ENCODE measurements at regions not wholly inside any gene's neighbourhood (a gene's known extent, or its start where the extent isn't known, plus 50 kb on each side); places are given as distances from the start of the nearest gene placed in this dataset.
"Not testable (repeated sequence)": the region's sequence is repeated elsewhere in the genome, so short reads cannot be mapped to it uniquely, and the experiment has no call there.

- DNase-seq = no peak
Observed at GRCh38 chr2:22967756-22968155, 417.2 kb upstream of the KLHL29 start.

GRCh38 chr2:22970284-22970975 lies 414.5 kb upstream of the KLHL29 start:
- DNase-seq = no peak

- no peak for DNase-seq
Observed at GRCh38 chr2:22970991-22971390, 414.0 kb upstream of the KLHL29 start.

GRCh38 chr2:22981785-22982184 lies 403.2 kb upstream of the KLHL29 start:
- no peak for DNase-seq

GRCh38 chr2:22984152-22984551 lies 400.8 kb upstream of the KLHL29 start:
- DNase-seq = not testable (repeated sequence)

- no peak for DNase-seq
Observed at GRCh38 chr2:22990246-22990645, 394.7 kb upstream of the KLHL29 start.

GRCh38 chr2:22991844-22992243 lies 393.1 kb upstream of the KLHL29 start:
- DNase-seq = no peak

GRCh38 chr2:22992441-22992840 lies 392.5 kb upstream of the KLHL29 start:
- no peak for DNase-seq

GRCh38 chr2:22993250-22993649 lies 391.7 kb upstream of the KLHL29 start:
- DNase-seq = no peak

- no peak for DNase-seq
Observed at GRCh38 chr2:22995576-22995975, 389.4 kb upstream of the KLHL29 start.

GRCh38 chr2:22996911-22997310 lies 388.1 kb upstream of the KLHL29 start:
- DNase-seq = no peak

- no peak for DNase-seq
Observed at GRCh38 chr2:22998359-22998758, 386.6 kb upstream of the KLHL29 start.

GRCh38 chr2:22999951-23000350 lies 385.0 kb upstream of the KLHL29 start:
- DNase-seq = no peak

GRCh38 chr2:23002234-23002633 lies 382.7 kb upstream of the KLHL29 start:
- DNase-seq = no peak

- DNase-seq = no peak
Observed at GRCh38 chr2:23005469-23005868, 379.5 kb upstream of the KLHL29 start.

- DNase-seq = no peak
Observed at GRCh38 chr2:23007631-23008235, 377.2 kb upstream of the KLHL29 start.

GRCh38 chr2:23008440-23008839 lies 376.5 kb upstream of the KLHL29 start:
- no peak for DNase-seq

GRCh38 chr2:23008951-23009350 lies 376.0 kb upstream of the KLHL29 start:
- DNase-seq = no peak

GRCh38 chr2:23009545-23010149 lies 375.3 kb upstream of the KLHL29 start:
- no peak for DNase-seq

- no peak for DNase-seq
Observed at GRCh38 chr2:23012499-23012898, 372.5 kb upstream of the KLHL29 start.

GRCh38 chr2:23015651-23016200 lies 369.3 kb upstream of the KLHL29 start:
- no peak for DNase-seq

- no peak for DNase-seq
Observed at GRCh38 chr2:23019476-23019875, 365.5 kb upstream of the KLHL29 start.

GRCh38 chr2:23020659-23021058 lies 364.3 kb upstream of the KLHL29 start:
- no peak for DNase-seq
